Subcutaneous abdominal adipose tissue (tissue), 5 donors: ENCODE measurements at regions not wholly inside any gene's neighbourhood (a gene's known extent, or its start where the extent isn't known, plus 50 kb on each side); places are given as distances from the start of the nearest gene placed in this dataset.

Source experiments
- H3K27ac ChIP-seq: one replicate; pipeline ENCODE4 v1.7.0; 2013; ENCODE audit warnings: low read depth, mild to moderate bottlenecking, inconsistent platforms, low read length, moderate library complexity
- H3K27me3 ChIP-seq, 5 donors: one replicate each; pipeline ENCODE4 v1.7.0; 2013; ENCODE audit warnings: low read length in 5 of 5, inconsistent platforms in 1 of 5; ENCODE audit not compliant: control insufficient read depth in 5 of 5, insufficient read depth in 4 of 5
- H3K36me3 ChIP-seq, 5 donors: one replicate each; pipeline ENCODE4 v1.7.0; 2013; ENCODE audit warnings: low read length in 5 of 5; ENCODE audit not compliant: control insufficient read depth in 5 of 5, insufficient read depth in 5 of 5
- H3K4me1 ChIP-seq, 5 donors: one replicate each; pipeline ENCODE4 v1.7.0; 2013; ENCODE audit warnings: low read length in 5 of 5, mild to moderate bottlenecking in 3 of 5, moderate library complexity in 1 of 5; ENCODE audit not compliant: control insufficient read depth in 5 of 5, insufficient read depth in 5 of 5
- H3K4me3 ChIP-seq, 5 donors: one replicate each; pipeline ENCODE4 v1.7.0; 2013; ENCODE audit warnings: low read length in 5 of 5, low read depth in 1 of 5
- H3K9ac ChIP-seq, 5 donors: one replicate each; pipeline ENCODE4 v1.7.0; 2013; ENCODE audit warnings: low read length in 5 of 5, mild to moderate bottlenecking in 4 of 5, moderate library complexity in 3 of 5
- H3K9me3 ChIP-seq, 5 donors: one replicate each; pipeline ENCODE4 v1.7.0; 2013; ENCODE audit warnings: low read length in 5 of 5; ENCODE audit not compliant: control insufficient read depth in 5 of 5
- donor health status: healthy.
- donor health status: healthy.
- donor health status: healthy.
- donor health status: healthy.
- donor health status: healthy.

GRCh38 chr5:108523360-108523759 is 141.5 kb upstream of the FBXL17 start:
- no peaks in the 10 kb centered on the region for H3K4me1 ChIP-seq
- no peak overlapping the region for H3K27ac ChIP-seq
- no peaks in the 10 kb centered on the region for H3K27me3 ChIP-seq
- no peaks in the 10 kb centered on the region for H3K9me3 ChIP-seq
- H3K36me3 ChIP-seq: no peaks in the 10 kb centered on the region
- no peak overlapping the region for H3K4me3 ChIP-seq
- no peak overlapping the region for H3K9ac ChIP-seq

GRCh38 chr5:108521841-108522506 is 140.1 kb upstream of the FBXL17 start:
- Histone ChIP-seq H3K9ac (no peak overlapping the region), H3K9me3 (no peaks in the 10 kb centered on the region), H3K27me3 (no peaks in the 10 kb centered on the region), H3K4me1 (no peaks in the 10 kb centered on the region), H3K27ac (no peak overlapping the region), H3K4me3 (no peak overlapping the region), H3K36me3 (no peaks in the 10 kb centered on the region)

GRCh38 chr5:108521011-108521700 is 139.3 kb upstream of the FBXL17 start:
- Histone ChIP-seq H3K27ac (no peak overlapping the region), H3K36me3 (no peaks in the 10 kb centered on the region), H3K4me3 (no peak overlapping the region), H3K4me1 (peaks cover 0 to 3% (median 0%) of the 10 kb centered on the region in 5 donors), H3K9me3 (no peaks in the 10 kb centered on the region), H3K27me3 (no peaks in the 10 kb centered on the region), H3K9ac (no peak overlapping the region)

- Histone ChIP-seq H3K36me3 (no peaks in the 10 kb centered on the region), H3K4me3 (no peak overlapping the region), H3K27me3 (no peaks in the 10 kb centered on the region), H3K4me1 (peaks cover 0 to 14% (median 0%) of the 10 kb centered on the region in 5 donors), H3K9ac (no peak overlapping the region), H3K9me3 (no peaks in the 10 kb centered on the region), H3K27ac (no peak overlapping the region)
Measured at GRCh38 chr5:108516785-108517184, 134.9 kb upstream of the FBXL17 start.

GRCh38 chr5:108515517-108516105 is 133.7 kb upstream of the FBXL17 start:
- Histone ChIP-seq H3K27me3 (no peaks in the 10 kb centered on the region), H3K27ac (no peak overlapping the region), H3K9ac (no peak overlapping the region), H3K36me3 (no peaks in the 10 kb centered on the region), H3K4me3 (no peak overlapping the region), H3K9me3 (no peaks in the 10 kb centered on the region), H3K4me1 (peaks cover 0 to 14% (median 0%) of the 10 kb centered on the region in 5 donors)

- Histone ChIP-seq H3K4me1 (no peaks in the 10 kb centered on the region), H3K4me3 (no peak overlapping the region), H3K36me3 (no peaks in the 10 kb centered on the region), H3K9me3 (no peaks in the 10 kb centered on the region), H3K27ac (no peak overlapping the region), H3K9ac (no peak overlapping the region), H3K27me3 (no peaks in the 10 kb centered on the region)
Measured at GRCh38 chr5:108508979-108509378, 127.1 kb upstream of the FBXL17 start.

- Histone ChIP-seq H3K9ac (no peak overlapping the region), H3K27ac (no peak overlapping the region), H3K4me3 (no peak overlapping the region), H3K36me3 (no peaks in the 10 kb centered on the region), H3K4me1 (no peaks in the 10 kb centered on the region), H3K27me3 (no peaks in the 10 kb centered on the region), H3K9me3 (no peaks in the 10 kb centered on the region)
Measured at GRCh38 chr5:108507631-108508030, 125.7 kb upstream of the FBXL17 start.

- Histone ChIP-seq H3K36me3 (no peaks in the 10 kb centered on the region), H3K4me3 (no peak overlapping the region), H3K4me1 (no peaks in the 10 kb centered on the region), H3K9ac (no peak overlapping the region), H3K27ac (no peak overlapping the region), H3K9me3 (peaks cover 0 to 8% (median 0%) of the 10 kb centered on the region in 5 donors), H3K27me3 (no peaks in the 10 kb centered on the region)
Measured at GRCh38 chr5:108505608-108506007, 123.7 kb upstream of the FBXL17 start.

- no peaks in the 10 kb centered on the region for H3K27me3 ChIP-seq
- no peaks in the 10 kb centered on the region for H3K36me3 ChIP-seq
- no peak overlapping the region for H3K27ac ChIP-seq
- no peak overlapping the region for H3K9ac ChIP-seq
- H3K4me1 ChIP-seq: no peaks in the 10 kb centered on the region
- no peak overlapping the region for H3K4me3 ChIP-seq
- H3K9me3 ChIP-seq: peaks cover 0 to 12% (median 5%) of the 10 kb centered on the region in 5 donors
Measured at GRCh38 chr5:108504974-108505373, 123.1 kb upstream of the FBXL17 start.

- no peaks in the 10 kb centered on the region for H3K4me1 ChIP-seq
- no peaks in the 10 kb centered on the region for H3K36me3 ChIP-seq
- H3K9me3 ChIP-seq: peaks cover 0 to 12% (median 9%) of the 10 kb centered on the region in 5 donors
- H3K27ac ChIP-seq: no peak overlapping the region
- H3K4me3 ChIP-seq: no peak overlapping the region
- H3K27me3 ChIP-seq: no peaks in the 10 kb centered on the region
- H3K9ac ChIP-seq: no peak overlapping the region
Measured at GRCh38 chr5:108503986-108504385, 122.1 kb upstream of the FBXL17 start.
